Stimulated activated CD8-positive, alpha-beta memory T cell treated with anti-CD3 and anti-CD28 coated beads, Interleukin-12 subunit alpha, Interleukin-12 subunit beta, amount 100 ng/mL, for 1 hour (primary cell): ENCODE measurements at regions not wholly inside any gene's neighbourhood (a gene's known extent, or its start where the extent isn't known, plus 50 kb on each side); places are given as distances from the start of the nearest gene placed in this dataset.

Experiments used
- DNase-seq: peaks from one replicate; pipeline ENCODE4 v3.0.0-alpha.2; 2020; ENCODE audit warnings: low read depth

DNA sequence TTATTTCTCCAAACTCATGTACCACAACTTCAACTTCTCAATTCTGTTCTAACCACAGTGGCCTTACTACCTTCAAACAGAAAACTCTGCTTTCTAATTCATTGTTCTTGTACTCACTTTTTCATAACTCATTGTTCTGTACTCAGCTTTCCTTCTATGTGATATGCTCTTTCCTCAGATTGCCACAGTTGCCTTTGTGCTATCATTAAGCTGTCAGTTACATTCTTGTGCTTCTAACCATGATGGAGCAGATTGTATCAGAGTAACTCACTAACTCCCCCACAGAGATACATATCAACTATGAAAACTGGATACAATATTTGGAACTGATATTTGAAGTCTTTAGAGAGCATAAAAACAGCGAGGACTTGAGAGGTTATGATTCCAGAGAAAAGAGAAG is 1213.7 kb downstream of the KCNT2 start:
- DNase-seq, result no peak

DNA sequence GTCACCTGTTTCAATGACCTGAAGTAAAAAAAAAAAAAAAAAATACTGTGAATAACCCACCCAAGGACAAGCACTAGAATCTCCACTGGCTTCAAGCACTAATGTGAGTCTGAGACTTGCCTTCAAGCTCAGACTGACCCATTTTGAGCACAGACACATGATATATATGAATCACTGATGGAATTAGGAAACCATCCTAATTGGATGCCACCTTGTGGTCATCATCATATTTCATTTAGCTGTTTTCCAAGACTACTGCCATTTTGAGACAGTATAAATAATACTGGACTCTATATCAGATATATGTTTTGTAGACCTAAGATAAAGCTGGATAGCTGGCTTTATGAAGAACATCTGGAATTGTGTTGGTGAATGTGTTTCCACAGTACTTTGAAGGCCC is 1232.0 kb downstream of the KCNT2 start:
- DNase-seq, result no peak

DNA sequence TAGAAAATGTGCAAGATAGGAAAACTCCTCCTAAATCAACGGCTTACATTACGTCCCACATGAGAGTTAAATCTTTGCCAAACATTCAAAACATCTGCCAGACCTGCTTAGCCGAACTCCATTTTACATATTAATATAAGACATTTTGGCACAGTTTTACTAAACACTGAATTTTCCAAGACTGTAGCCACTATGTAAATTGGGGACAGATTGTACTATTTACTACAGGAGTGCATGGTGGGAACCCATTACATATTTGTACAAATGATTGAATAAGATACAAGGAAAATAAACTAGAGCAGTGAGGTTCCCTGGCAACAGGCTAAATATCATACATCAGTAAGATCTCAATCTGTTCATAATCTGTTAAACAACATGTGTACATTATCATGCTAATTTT is 1234.4 kb downstream of the KCNT2 start:
- DNase-seq, result no peak

DNA sequence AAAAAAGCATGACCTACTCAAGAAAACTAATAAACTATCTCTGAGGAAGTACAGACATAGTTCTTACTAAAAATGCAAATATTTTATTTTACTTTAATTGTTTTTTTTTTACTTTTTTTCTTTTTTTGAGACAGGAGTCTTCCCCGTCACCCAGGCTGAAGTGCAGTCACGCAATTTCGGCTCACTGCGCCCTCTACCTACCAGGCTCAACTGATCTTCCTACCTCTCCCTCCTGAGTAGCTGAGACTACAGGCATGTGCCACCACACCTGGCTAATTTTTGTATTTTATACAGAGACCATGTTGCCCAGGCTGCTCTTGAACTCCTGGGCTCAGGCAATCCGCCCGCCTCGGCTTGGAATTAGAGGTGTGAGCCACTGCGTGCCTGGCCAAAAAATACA is 1263.1 kb downstream of the KCNT2 start:
- no peak for DNase-seq

DNA sequence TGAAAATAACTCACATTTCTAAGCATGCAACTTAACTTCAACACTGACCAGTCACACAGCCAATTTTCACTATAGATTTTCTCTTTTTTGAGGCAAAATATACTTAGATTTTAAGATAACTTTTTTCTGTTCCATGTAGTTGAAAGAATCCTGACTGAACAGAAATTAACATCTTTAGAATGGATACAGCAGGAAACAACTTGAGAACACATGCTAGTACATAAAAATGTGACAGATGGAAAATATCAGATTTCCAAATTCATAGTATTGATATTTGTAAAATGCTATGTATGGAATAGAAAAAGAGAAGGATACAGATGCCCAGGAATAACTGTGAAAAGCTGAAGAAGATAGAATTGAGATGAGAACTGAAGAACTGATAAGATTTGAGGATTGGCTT is 1270.6 kb downstream of the KCNT2 start:
- DNase-seq, result no peak

DNA sequence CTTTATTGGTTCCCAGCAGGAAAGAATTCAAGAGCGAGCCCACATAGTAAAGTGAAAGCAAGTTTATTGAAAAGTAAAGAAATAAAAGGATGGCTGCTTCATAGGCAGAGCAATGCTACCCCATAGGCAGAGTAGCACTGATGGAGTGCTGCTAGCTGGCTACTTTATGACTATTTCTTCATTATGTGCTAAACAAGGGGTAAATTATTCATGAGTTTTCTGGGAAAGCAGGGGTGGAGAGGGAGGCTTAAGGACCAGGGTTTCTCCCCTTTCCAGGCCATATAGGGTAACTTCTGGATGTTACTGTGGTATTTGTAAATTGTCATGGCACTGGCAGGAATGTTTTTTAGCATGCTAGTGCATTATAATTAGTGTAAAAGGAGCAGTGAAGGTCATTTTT is 1271.4 kb downstream of the KCNT2 start:
- no peak for DNase-seq

DNA sequence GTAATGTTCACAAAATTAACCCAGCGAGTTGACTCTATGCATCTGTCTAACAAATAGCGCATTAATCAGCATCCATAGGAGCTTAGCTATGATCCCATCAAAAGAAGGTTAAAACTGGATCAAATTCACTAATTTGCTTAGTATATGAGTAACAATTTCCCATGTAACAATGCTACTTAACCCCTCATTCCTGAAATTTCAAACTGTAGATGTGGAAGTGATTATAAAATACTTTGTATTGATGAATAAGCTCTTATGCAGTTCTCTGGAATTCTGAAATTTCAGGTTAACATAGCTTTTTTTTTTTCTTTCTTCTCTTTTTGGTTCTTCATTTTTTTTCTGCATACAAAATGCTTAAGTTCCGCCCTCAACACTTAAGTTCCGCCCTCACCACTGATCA is 1272.7 kb downstream of the KCNT2 start:
- DNase-seq, result no peak

DNA sequence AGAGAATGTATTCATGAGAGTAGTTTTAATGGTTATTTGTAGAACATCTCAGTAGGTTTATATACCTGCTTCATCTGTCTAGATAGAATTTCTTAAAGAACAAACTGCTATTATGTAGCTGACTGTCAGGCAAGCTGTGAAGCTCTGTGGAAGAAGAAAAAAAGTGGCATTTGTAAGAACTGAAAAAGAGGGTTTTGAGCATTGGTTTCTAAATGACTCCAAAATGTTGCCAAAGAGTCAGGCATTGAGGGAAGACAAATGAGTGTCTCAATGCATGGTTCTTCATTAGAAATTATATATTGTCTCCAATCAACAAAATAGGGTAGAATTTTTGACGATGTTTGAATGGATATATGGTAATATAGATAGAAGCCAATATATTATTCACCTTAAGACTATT is 1276.1 kb downstream of the KCNT2 start:
- DNase-seq, result no peak

DNA sequence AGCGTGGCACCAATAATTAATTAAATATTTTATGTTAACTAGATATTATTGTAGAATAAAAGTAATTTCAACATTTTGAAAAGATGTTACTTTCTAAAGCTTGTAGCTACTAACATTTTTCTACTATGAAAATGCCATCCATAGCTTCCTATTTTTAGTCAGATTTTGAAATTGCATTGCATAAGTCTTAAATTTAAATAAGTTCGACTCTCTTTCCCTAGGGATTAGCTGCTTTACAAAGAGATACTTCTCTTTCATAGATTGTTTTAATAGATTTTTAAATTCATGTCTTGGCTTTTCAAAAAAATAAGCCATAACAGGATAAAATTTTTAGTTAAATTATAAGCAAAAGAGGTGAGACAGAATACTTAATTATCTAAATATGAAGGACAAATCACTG is 1279.6 kb downstream of the KCNT2 start:
- DNase-seq, result no peak

DNA sequence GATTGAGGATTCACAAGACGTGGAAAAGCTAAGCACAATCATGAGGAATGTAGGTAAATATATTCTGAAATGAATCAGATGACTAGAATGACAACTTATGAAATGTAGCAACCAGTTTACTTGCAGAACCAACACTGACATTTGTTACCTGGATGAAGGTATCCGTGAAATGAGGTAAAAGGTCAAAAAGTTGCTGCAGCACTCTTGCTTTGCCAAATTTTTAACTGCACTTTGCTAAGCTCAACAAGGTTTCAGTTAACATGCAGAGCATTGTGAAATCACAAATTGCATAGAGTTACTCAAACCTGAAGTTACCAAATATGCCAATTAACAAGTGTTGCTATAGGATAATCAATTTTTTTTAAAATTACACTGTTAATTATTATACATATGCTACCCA is 1280.1 kb downstream of the KCNT2 start:
- DNase-seq, result no peak

DNA sequence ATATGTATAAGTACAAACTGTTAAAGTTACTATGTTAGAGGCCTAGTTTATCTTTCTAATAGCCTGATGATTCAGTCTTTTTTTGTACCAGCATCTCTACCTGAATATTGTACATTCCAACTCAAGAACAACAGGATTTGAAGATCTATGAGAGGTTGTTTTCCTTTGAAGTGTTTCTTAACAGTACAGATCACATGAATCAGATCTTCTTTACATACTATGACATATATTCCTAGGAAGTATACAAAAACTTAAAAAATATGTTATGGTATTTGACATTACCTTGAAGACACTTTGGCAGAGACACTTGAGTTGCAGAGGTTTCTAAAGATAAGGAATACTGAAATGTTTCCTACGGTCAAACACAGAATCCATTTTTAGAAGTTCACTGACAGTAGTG is 1280.9 kb downstream of the KCNT2 start:
- no peak for DNase-seq

DNA sequence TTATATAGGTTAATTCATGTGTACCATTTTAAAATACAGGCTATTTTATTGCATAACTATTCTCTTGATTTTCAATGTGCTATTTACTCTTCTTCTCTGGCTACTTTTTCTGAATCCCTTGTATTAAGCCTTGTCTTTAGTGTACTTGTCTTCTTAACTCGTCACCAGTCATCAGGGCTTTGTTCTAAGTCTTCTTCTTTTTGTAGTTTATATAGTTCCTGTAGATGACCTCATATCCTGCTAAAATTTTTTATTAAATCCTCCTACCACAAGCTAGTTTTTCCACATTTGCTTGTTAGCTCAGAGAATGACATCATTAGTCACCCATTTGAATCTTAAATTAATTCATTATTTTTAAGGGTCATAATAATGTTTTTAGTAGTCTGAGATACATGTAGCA is 1281.9 kb downstream of the KCNT2 start:
- DNase-seq, result no peak

DNA sequence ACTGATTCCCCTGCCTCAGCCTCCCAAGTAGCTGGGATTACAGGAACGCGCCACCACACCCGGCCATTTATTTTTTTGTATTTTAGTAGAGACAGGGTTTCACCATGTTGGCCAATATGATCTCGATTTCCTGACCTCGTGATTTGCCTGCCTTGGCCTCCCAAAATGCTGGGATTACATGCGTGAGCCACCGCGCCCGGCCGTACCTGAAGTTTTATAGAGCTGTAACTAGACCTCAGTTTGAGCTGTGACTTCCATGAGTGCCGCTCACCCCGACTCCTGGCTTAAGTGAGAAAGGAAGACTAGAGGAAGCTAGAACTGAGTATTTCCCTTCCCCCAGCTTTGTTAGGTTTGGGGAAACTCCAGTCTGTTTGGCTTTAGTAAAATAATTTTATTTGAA is 1283.1 kb downstream of the KCNT2 start:
- no peak for DNase-seq

DNA sequence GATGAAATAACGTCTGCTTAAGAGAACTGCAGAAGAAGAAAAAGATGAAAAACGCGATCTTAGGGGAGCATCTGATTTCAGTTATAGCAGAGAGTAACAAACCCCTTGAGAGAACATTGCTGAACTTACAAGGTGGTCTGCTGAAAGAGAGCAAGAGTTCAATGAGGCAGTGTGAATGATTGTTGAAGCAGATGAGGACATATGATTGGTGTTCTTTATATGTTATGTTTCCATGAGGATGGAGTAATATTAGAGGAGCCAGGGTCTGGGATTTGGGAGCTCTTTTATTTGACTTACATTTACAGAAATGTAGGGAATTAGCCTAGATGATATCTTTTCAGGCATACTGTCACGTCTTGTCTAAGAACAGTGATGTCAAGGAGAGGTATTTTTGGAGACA is 1302.0 kb downstream of the KCNT2 start:
- DNase-seq, result no peak

DNA sequence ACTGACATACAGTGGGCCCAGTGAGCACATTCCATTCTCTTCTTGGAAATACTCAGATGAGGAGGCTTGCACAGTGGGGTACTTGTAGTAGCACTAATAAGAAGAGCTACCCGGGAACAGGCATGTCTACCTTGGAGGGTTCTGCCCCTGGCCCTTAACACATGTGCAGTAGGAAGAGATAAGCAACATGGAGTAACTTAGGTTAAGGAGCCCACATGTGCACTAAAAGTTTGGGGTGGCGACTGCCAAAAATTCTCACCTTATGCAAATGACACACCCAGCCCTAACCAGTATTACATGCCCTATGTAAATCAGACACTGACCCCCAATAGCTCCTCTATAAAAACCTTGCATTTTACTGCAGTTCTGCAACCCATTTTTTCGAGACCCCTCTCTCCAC is 1313.3 kb downstream of the KCNT2 start:
- no peak for DNase-seq

DNA sequence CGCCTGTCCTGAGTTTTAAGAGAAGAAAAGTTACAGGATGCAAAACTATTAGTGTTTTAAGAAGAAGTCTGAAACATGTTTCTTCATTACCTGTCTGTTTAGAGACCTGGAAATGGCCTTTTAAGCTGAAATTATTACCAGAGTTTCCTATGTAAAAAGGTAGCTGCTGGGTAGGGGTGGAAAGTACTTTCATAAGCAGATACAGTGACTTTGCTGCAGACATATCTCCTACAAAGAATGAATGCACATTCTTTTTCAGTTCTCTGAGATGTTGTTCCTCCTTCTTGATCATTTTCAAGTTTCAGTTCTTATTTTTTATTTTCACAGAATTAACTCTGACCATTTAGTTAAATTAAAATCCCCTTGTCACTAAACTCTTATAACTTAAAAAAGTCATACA is 1329.6 kb downstream of the KCNT2 start:
- no peak for DNase-seq

DNA sequence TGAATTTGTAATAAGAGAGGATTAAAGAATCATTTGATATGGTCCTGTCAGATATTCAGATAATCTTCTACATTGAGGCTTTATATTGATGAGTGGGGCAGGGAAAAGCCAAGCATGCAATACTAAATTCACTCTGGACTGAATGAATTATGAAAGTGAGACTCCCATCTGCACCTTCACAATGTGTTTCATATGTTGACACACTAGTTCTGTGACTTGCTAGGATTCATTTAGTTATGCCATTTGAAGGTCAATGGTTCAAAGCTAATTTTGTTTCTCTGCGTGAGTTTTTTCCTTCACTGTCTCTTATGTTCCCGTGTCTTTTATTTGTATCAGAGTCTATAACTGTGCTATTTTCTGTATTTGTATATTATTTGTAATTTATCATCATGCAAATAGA is 1332.5 kb downstream of the KCNT2 start:
- no peak for DNase-seq

DNA sequence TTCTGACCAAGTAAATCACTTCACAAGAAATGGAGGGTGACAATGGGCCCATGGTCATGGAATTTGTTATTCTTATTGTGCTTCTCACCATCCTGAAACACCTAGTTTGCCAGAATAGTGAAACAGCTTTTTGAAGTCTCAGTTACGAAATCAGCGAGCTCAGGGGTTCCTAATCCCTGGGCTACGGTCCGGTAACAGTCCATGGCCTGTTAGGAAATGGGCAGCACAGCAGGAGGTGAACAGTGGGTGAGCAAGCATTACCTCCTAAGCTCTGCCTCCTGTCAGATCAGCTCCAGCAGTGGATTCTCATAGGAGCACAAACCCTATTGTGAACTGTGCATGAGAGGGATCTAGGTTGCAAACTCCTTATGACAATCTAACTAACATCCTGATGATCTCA is 1356.3 kb downstream of the KCNT2 start:
- DNase-seq, result no peak

DNA sequence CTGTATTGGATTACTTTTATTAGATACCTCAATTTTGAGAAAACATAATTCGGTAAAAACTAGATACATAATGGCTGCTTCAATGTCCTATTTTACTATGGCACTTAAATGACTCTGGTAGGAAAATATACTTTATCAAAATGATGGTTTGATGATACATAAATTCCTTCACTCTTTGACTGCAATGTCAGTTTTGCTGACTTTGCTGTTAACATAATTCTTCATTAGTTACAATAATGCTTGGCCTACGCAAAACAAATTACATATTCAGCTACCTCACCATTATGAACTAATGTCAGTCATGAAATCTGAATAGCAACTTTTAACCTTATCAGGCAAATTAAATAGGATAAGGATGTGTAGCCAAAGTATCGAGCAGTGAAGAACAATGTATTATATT is 1364.7 kb downstream of the KCNT2 start:
- no peak for DNase-seq

DNA sequence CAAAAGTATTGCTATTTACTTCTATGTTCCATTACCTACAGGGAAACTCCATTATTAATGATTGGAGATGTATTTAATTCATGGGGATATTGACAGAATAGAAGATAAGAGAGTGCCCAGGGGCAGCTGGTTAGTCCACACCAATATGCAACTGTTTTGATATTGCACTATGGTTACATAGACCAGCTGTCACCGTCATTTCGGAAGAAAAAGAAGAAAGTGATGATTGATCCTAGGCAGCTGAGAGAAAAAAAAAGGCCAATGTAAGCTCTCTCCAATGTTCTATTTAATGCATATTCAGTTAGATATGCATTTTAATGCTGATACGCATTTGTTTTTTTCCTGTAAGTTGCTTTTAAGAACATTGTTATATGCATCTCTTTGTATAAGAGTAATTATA is 1367.2 kb downstream of the KCNT2 start:
- no peak for DNase-seq

DNA sequence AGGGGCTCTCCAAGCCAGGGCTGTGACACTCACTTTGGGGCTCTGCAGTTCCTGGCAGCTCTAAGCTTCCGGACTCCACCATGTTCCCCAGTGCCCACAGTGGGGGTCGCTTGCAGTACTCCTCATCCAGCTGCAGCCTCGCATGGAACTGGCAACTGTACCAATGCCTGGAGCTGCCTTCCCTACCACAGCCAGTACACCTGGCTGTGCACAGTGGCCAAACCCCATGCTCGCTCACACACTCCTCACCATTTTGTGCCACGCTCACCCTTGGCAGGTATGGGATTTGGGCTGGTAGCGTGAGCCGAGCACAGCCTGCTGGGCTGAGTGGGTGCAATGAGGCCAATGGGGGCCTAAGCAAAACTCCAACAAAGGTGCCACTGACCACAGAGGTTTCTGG is 1369.9 kb downstream of the KCNT2 start:
- no peak for DNase-seq

DNA sequence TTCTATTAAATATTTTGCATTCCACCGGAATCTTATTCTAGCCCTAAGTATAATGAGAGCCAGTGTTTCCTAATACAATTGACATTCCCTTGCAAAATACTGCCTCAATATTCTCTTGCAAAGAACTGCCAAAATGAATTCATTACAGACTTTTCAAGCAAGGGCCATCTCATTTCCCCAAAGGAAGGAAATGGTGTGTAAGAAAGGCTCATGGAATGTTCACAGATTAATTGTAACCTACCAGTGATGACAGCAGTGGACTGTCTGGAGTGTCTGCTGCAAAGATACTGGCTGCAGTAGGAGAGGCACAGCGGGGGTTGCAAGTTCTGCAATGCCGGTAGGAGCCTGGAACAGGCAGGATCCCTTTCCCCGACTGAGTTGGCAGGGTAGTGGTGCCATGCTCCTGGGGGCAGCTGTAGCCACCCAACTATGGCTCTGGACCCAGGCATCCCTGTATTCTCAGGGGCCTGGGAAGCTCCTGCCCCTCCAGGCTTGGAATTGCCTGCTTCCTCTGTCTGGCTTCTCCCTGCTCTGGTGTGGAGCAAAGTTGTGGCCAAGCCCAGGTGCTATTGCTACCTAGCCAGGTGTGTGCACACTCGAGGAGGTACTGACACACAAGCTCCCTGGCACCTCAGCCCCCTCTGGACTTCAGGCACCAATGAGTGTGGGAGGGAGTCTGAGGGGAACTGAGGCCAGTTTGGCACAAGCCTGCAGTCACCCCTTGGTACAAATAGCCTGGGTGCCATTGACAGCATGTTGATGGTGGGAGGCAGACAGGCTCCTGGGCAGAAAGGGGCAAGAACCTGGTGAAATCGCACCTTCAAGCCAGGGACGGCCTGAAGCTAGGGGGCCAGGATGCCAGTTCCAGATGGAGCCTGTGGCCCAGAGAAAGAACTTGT is 1371.0 kb downstream of the KCNT2 start:
- no peak for DNase-seq

DNA sequence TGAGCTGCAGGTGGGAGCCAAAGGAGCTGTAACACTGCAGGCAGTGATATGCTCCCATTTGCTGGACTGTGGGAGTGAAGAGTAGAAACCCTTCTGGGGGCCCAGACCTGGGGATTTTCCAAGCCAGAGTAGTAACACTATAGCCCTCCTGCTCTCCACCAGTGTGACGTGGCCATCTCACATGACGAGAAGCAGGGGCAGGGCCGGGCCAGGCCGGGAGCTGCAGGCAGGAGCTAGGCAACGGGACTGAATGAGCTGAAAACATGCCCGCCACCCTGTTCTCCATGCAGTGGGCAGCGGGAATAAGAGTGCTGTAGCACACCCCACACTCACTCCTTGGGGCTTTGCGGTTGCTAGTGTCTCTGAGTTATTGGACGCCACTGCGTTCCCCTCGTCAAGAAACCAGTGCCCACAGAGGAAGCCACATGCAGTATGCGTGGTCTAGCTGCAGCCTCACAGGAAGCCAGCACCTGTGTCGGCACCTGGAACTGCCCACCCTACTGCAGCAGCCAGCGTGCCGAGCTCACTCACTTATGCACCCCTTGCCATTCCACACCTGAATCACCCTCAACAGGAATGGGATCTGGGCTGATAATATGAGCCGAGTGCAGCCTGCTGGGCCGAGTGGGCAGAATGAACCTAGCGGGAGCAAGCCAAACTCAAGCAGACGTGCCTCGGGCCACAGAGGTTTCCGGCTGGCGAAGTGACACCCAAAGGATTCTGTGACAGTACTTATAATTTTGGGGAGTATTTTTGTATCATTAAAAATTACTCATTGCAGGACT is 1389.6 kb downstream of the KCNT2 start:
- no peak for DNase-seq

DNA sequence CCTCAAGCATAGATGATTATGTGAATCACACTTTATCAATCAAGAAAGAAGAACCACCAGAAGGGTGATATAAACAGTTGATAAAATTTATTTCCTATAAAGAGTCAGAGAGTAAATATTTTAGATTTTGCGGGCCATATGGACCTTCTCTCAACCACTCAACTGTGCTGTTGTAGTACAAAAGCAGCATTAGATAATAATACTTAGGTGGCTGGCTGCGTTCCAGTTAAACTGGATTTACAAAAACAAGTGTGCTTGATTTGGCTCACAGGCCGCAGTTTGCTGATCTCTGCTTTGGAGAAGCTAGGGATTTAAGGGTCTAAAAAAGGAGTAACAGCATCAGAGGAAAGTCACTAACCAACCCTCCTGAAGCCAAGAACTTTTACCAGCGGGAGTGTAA is 1406.0 kb downstream of the KCNT2 start:
- DNase-seq, result no peak
